ENCODE measurements at regions not wholly inside any gene's neighbourhood (a gene's known extent, or its start where the extent isn't known, plus 50 kb on each side); places are given as distances from the start of the nearest gene placed in this dataset.

GRCh38 chr2:59254279-59254678, 1013.2 kb upstream of the FANCL start:
- no peaks in the 10 kb centered on the region for H3K4me1 ChIP-seq (ENCODE audit: control insufficient read depth in 2 of 2, insufficient read depth in 2 of 2, low read length in 2 of 2)
- CTCF ChIA-PET: no interaction called here
- H3K9me3 ChIP-seq (ENCODE audit: control extremely low read depth in 1 of 3, control insufficient read depth in 2 of 3, insufficient read depth in 1 of 3, low read length in 2 of 3): no peaks in the 10 kb centered on the region
- no peaks in the 10 kb centered on the region for H3K9me3 Mint-ChIP-seq (ENCODE audit: insufficient read depth)
- H4K20me1 ChIP-seq (ENCODE audit: control insufficient read depth, insufficient read depth, low read length, poor library complexity, severe bottlenecking): no peaks in the 10 kb centered on the region
- no peak overlapping the region for H3K9ac ChIP-seq (ENCODE audit: low read length)
- TF ChIP-seq, protein P1, sequence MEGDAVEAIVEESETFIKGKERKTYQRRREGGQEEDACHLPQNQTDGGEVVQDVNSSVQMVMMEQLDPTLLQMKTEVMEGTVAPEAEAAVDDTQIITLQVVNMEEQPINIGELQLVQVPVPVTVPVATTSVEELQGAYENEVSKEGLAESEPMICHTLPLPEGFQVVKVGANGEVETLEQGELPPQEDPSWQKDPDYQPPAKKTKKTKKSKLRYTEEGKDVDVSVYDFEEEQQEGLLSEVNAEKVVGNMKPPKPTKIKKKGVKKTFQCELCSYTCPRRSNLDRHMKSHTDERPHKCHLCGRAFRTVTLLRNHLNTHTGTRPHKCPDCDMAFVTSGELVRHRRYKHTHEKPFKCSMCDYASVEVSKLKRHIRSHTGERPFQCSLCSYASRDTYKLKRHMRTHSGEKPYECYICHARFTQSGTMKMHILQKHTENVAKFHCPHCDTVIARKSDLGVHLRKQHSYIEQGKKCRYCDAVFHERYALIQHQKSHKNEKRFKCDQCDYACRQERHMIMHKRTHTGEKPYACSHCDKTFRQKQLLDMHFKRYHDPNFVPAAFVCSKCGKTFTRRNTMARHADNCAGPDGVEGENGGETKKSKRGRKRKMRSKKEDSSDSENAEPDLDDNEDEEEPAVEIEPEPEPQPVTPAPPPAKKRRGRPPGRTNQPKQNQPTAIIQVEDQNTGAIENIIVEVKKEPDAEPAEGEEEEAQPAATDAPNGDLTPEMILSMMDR (IDR thresholded peaks at IDR 0.05): no peak
- TF ChIP-seq EZH2 (IDR thresholded peaks at IDR 0.05; ENCODE audit: borderline replicate concordance, insufficient read depth, low read depth, low read length, poor library complexity, severe bottlenecking): no peak
- H3K4me2 ChIP-seq (replicated peaks; ENCODE audit: low read depth, low read length, poor library complexity, severe bottlenecking): no peak overlapping the region
- H3K27me3 Mint-ChIP-seq: peaks cover 10% of the 10 kb centered on the region
- H3K4me3 ChIP-seq (ENCODE audit: control extremely low read depth in 1 of 5, extremely low read depth in 1 of 5, insufficient read depth in 1 of 5, low read depth in 2 of 5, low read length in 4 of 5): no peak overlapping the region
- POLR2A ChIA-PET: no interaction called here
- H3K4me3 Mint-ChIP-seq: no peak overlapping the region
- no peak overlapping the region for H3K27ac ChIP-seq (ENCODE audit: low read length in 2 of 2)
- no peak overlapping the region for H2AFZ ChIP-seq (ENCODE audit: insufficient read depth, low read depth, low read length, poor library complexity, severe bottlenecking)
- WGBS (ENCODE audit: insufficient coverage): no CpG with 5 or more reads among the region's 1 CpG
- no peaks in the 10 kb centered on the region for H3K79me2 ChIP-seq (ENCODE audit: control insufficient read depth, insufficient read depth, low read length)
- DNase-seq (no peak), ATAC-seq (ENCODE audit: low read depth) (no peak)
- no peak overlapping the region for H3K27ac Mint-ChIP-seq
- no peaks in the 10 kb centered on the region for H3K4me1 Mint-ChIP-seq
- H3K36me3 ChIP-seq (replicated peaks in 1 of 2; ENCODE audit: control extremely low read depth in 1 of 2, control insufficient read depth in 1 of 2, extremely low read depth in 1 of 2, insufficient read depth in 2 of 2, low read length in 1 of 2): no peaks in the 10 kb centered on the region
- H3K27me3 ChIP-seq (replicated peaks in 1 of 4; ENCODE audit: control extremely low read depth in 1 of 4, control insufficient read depth in 3 of 4, insufficient read depth in 4 of 4, low read length in 3 of 4): no peaks in the 10 kb centered on the region
- intact Hi-C loops (cut with micrococcal nuclease): no loop called here

DNA sequence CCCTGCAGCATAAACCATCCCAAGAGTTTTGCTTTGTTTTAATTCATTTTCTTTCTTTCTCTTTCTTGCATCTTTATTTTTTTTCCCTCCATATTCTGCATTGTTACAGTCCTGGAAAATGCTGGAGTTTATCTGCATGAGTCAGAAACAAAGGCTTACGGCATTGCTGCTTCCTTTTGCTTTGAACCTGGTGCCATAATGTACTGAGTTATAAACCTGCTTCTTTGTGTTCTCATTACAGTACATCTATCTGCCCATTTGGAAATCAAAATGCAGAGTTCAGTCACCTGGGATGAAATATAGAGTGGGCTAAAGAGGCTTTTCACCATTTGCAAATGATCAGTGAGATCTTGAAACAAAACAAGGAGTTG, 1009.2 kb upstream of the FANCL start:
- H3K27ac ChIP-seq (ENCODE audit: low read length in 2 of 2): no peak overlapping the region
- CTCF ChIA-PET: no interaction called here
- H3K27ac Mint-ChIP-seq: no peak overlapping the region
- H2AFZ ChIP-seq (ENCODE audit: insufficient read depth, low read depth, low read length, poor library complexity, severe bottlenecking): no peak overlapping the region
- ATAC-seq (ENCODE audit: low read depth): no peak
- no peaks in the 10 kb centered on the region for H3K9me3 Mint-ChIP-seq (ENCODE audit: insufficient read depth)
- H3K27me3 Mint-ChIP-seq: peaks cover 8% of the 10 kb centered on the region
- no peaks in the 10 kb centered on the region for H3K4me1 ChIP-seq (ENCODE audit: control insufficient read depth in 2 of 2, insufficient read depth in 2 of 2, low read length in 2 of 2)
- no peaks in the 10 kb centered on the region for H3K4me1 Mint-ChIP-seq
- no peaks in the 10 kb centered on the region for H4K20me1 ChIP-seq (ENCODE audit: control insufficient read depth, insufficient read depth, low read length, poor library complexity, severe bottlenecking)
- WGBS (ENCODE audit: insufficient coverage): no CpG with 5 or more reads among the region's 1 CpG
- no peak for DNase-seq
- intact Hi-C loops (cut with micrococcal nuclease): no loop called here
- TF ChIP-seq, protein P1 (IDR thresholded peaks at IDR 0.05): no peak
- TF ChIP-seq EZH2 (IDR thresholded peaks at IDR 0.05; ENCODE audit: borderline replicate concordance, insufficient read depth, low read depth, low read length, poor library complexity, severe bottlenecking): no peak
- POLR2A ChIA-PET: no interaction called here
- no peak overlapping the region for H3K4me2 ChIP-seq (replicated peaks; ENCODE audit: low read depth, low read length, poor library complexity, severe bottlenecking)
- no peaks in the 10 kb centered on the region for H3K79me2 ChIP-seq (ENCODE audit: control insufficient read depth, insufficient read depth, low read length)
- H3K27me3 ChIP-seq (replicated peaks in 1 of 4; ENCODE audit: control extremely low read depth in 1 of 4, control insufficient read depth in 3 of 4, insufficient read depth in 4 of 4, low read length in 3 of 4): no peaks in the 10 kb centered on the region
- no peak overlapping the region for H3K4me3 ChIP-seq (ENCODE audit: control extremely low read depth in 1 of 5, extremely low read depth in 1 of 5, insufficient read depth in 1 of 5, low read depth in 2 of 5, low read length in 4 of 5)
- H3K36me3 ChIP-seq (replicated peaks in 1 of 2; ENCODE audit: control extremely low read depth in 1 of 2, control insufficient read depth in 1 of 2, extremely low read depth in 1 of 2, insufficient read depth in 2 of 2, low read length in 1 of 2): no peaks in the 10 kb centered on the region
- no peak overlapping the region for H3K9ac ChIP-seq (ENCODE audit: low read length)
- H3K9me3 ChIP-seq (ENCODE audit: control extremely low read depth in 1 of 3, control insufficient read depth in 2 of 3, insufficient read depth in 1 of 3, low read length in 2 of 3): no peaks in the 10 kb centered on the region
- no peak overlapping the region for H3K4me3 Mint-ChIP-seq
